HL-60 (cell line): ENCODE measurements at regions not wholly inside any gene's neighbourhood (a gene's known extent, or its start where the extent isn't known, plus 50 kb on each side); places are given as distances from the start of the nearest gene placed in this dataset.

ENCODE experiments used
- GABPA ChIP-seq: IDR thresholded peaks from 2 replicates; pipeline ENCODE4 v1.6.1; 2012; ENCODE audit warnings: low read depth
- POLR2AphosphoS5 ChIP-seq: IDR thresholded peaks from 2 replicates; pipeline ENCODE4 v1.6.1; 2012; ENCODE audit warnings: low read depth
- SPI1 ChIP-seq: IDR thresholded peaks from 2 replicates; pipeline ENCODE4 v1.6.1; 2012; ENCODE audit warnings: low read depth, mild to moderate bottlenecking, borderline replicate concordance
- TF ChIP-seq, protein P1 (sequence below): IDR thresholded peaks from one replicate; pipeline ENCODE4 v1.5.1; 2011; ENCODE audit warnings: low read length, control low read depth, inconsistent platforms; ENCODE audit not compliant: insufficient read depth
- TF ChIP-seq, protein P2 (sequence below): IDR thresholded peaks from 2 replicates; pipeline ENCODE4 v1.6.1; 2012; ENCODE audit warnings: low read depth; ENCODE audit not compliant: insufficient replicate concordance

DNA sequence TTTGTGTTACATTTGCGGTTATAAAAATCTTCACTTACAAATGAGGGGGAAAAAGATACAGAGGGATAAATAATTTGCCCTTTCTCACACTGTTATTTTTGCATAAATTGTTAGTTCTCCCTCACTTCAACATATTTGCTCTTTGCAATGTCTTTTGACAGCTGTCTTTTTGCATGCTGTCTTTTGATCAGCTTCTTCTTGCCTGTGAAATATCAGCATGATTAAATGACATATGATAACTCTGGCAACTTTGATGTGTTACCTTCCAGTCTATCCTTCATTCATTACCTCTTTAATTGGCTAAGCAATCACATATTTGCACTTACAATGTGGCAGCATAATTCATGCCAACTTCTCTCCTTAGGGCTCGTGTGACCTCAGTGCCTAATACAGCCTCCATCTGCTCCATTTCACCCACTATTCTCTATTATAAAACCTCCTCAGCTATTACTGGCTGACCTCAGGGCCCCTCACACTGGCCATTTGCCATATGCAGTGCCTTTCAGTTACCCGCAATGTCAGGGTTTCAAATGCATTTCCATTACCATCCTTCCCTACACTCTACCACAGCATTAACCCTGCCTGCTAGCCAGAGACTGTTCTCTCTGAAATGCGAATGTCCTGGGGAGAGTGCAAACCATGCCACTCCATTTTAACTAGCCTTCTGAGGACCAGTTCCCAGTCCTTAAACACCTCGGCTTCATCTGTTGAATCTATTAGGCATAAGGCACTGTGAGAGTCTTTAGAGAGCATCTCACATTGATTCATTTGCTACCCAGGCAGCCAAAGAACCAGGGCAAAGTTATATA lies 1056.6 kb upstream of the CHAC2 start:
- TF ChIP-seq POLR2AphosphoS5 (no peak), SPI1 (no peak), GABPA (no peak)
- TF ChIP-seq, protein P1, sequence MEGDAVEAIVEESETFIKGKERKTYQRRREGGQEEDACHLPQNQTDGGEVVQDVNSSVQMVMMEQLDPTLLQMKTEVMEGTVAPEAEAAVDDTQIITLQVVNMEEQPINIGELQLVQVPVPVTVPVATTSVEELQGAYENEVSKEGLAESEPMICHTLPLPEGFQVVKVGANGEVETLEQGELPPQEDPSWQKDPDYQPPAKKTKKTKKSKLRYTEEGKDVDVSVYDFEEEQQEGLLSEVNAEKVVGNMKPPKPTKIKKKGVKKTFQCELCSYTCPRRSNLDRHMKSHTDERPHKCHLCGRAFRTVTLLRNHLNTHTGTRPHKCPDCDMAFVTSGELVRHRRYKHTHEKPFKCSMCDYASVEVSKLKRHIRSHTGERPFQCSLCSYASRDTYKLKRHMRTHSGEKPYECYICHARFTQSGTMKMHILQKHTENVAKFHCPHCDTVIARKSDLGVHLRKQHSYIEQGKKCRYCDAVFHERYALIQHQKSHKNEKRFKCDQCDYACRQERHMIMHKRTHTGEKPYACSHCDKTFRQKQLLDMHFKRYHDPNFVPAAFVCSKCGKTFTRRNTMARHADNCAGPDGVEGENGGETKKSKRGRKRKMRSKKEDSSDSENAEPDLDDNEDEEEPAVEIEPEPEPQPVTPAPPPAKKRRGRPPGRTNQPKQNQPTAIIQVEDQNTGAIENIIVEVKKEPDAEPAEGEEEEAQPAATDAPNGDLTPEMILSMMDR: no peak
- TF ChIP-seq, protein P2, sequence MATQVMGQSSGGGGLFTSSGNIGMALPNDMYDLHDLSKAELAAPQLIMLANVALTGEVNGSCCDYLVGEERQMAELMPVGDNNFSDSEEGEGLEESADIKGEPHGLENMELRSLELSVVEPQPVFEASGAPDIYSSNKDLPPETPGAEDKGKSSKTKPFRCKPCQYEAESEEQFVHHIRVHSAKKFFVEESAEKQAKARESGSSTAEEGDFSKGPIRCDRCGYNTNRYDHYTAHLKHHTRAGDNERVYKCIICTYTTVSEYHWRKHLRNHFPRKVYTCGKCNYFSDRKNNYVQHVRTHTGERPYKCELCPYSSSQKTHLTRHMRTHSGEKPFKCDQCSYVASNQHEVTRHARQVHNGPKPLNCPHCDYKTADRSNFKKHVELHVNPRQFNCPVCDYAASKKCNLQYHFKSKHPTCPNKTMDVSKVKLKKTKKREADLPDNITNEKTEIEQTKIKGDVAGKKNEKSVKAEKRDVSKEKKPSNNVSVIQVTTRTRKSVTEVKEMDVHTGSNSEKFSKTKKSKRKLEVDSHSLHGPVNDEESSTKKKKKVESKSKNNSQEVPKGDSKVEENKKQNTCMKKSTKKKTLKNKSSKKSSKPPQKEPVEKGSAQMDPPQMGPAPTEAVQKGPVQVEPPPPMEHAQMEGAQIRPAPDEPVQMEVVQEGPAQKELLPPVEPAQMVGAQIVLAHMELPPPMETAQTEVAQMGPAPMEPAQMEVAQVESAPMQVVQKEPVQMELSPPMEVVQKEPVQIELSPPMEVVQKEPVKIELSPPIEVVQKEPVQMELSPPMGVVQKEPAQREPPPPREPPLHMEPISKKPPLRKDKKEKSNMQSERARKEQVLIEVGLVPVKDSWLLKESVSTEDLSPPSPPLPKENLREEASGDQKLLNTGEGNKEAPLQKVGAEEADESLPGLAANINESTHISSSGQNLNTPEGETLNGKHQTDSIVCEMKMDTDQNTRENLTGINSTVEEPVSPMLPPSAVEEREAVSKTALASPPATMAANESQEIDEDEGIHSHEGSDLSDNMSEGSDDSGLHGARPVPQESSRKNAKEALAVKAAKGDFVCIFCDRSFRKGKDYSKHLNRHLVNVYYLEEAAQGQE: no peak
